ENCODE measurements at regions not wholly inside any gene's neighbourhood (a gene's known extent, or its start where the extent isn't known, plus 50 kb on each side); places are given as distances from the start of the nearest gene placed in this dataset.
"Not testable (repeated sequence)": the region's sequence is repeated elsewhere in the genome, so short reads cannot be mapped to it uniquely, and the experiment has no call there.

DNA sequence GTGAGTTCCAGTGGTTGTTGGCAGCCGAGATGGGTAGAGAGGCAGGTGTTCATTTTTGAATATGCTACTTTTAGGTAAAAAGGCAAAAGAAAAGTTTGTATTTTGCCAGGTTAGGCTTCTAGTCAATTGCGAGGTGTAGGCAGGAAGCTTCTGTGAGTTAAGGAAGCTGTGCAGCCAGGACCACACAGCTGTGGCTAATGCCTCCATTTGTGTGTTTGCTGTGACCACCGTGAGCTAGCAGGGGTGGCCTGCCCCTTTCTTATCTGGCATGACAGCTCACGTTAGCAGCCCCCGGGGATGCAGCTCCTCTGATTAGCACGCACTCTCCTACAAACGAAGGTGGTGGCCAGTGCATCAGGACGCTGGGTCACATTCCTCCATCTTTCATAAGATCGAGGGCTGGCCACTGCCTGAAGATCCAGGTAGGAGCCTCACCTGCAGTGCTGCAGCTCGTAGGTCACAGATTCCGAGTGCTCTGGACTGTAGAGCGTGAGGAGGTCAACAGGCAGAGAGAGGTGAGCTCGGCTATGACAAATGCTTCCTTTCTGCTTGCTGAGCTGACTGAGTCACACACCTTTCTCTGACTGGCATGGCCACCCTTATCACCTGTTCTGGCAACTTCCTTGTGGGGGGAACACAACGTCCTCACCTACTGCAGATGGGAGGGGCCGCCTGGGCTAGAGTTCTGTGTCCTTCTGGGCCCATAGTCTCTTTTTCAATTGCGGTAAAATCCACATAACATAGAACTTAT, 244.4 kb downstream of the HS3ST3B1 start:
- H3K4me1 Mint-ChIP-seq (ENCODE audit: low read depth): no peaks in the 10 kb centered on the region
- ATAC-seq (no peak), DNase-seq (no peak)
- H3K9me3 Mint-ChIP-seq: peaks cover 5% of the 10 kb centered on the region
- no peaks in the 10 kb centered on the region for H3K27me3 Mint-ChIP-seq (ENCODE audit: low read depth)
- H3K36me3 Mint-ChIP-seq (ENCODE audit: insufficient read depth): no peaks in the 10 kb centered on the region
- no peak overlapping the region for H3K4me3 Mint-ChIP-seq

GRCh38 chr17:14541714-14542113, 240.8 kb downstream of the HS3ST3B1 start:
- H3K9me3 Mint-ChIP-seq: peaks cover 9% of the 10 kb centered on the region
- no peak overlapping the region for H3K4me3 Mint-ChIP-seq
- ATAC-seq: no peak
- no peaks in the 10 kb centered on the region for H3K27me3 Mint-ChIP-seq (ENCODE audit: low read depth)
- DNase-seq: no peak
- H3K4me1 Mint-ChIP-seq (ENCODE audit: low read depth): no peaks in the 10 kb centered on the region
- H3K36me3 Mint-ChIP-seq (ENCODE audit: insufficient read depth): no peaks in the 10 kb centered on the region

DNA sequence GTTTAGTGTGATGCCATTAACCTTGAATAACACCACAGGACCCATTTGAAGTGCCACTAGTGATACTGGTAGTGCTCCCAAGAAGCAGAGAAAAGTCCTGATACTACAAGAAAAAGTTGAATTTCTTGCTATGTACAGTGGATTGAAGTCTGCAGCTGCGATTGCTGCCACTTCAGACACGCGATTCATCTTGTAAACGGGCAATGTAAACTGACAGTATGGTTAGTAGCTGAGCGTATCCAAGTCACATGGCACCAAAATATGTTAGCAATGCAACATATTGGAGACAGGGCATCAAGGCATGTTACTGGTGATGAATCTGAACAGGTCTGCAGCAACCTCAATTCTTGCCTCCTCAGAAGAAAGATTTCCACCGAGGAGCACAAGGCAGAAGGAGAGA, 238.9 kb downstream of the HS3ST3B1 start:
- no peak for DNase-seq
- Mint-ChIP-seq H3K27me3 (ENCODE audit: low read depth) (no peaks in the 10 kb centered on the region), H3K9me3 (peaks cover 9% of the 10 kb centered on the region), H3K36me3 (ENCODE audit: insufficient read depth) (no peaks in the 10 kb centered on the region), H3K4me1 (ENCODE audit: low read depth) (no peaks in the 10 kb centered on the region), H3K4me3 (no peak overlapping the region)
- no peak for ATAC-seq

GRCh38 chr17:14532242-14532641, 231.4 kb downstream of the HS3ST3B1 start:
- not testable (repeated sequence) for H3K4me1 Mint-ChIP-seq (ENCODE audit: low read depth); ATAC-seq; H3K36me3 Mint-ChIP-seq (ENCODE audit: insufficient read depth); DNase-seq; H3K4me3 Mint-ChIP-seq; H3K27me3 Mint-ChIP-seq (ENCODE audit: low read depth)
- peaks cover 32% of the 10 kb centered on the region for H3K9me3 Mint-ChIP-seq

GRCh38 chr17:14525551-14526455, 224.9 kb downstream of the HS3ST3B1 start:
- Mint-ChIP-seq H3K4me3 (no peak overlapping the region), H3K36me3 (ENCODE audit: insufficient read depth) (no peaks in the 10 kb centered on the region), H3K27me3 (ENCODE audit: low read depth) (no peaks in the 10 kb centered on the region), H3K4me1 (ENCODE audit: low read depth) (peaks cover 16% of the 10 kb centered on the region), H3K9me3 (peaks cover 1% of the 10 kb centered on the region)
- ATAC-seq: no peak
- DNase-seq: no peak

DNA sequence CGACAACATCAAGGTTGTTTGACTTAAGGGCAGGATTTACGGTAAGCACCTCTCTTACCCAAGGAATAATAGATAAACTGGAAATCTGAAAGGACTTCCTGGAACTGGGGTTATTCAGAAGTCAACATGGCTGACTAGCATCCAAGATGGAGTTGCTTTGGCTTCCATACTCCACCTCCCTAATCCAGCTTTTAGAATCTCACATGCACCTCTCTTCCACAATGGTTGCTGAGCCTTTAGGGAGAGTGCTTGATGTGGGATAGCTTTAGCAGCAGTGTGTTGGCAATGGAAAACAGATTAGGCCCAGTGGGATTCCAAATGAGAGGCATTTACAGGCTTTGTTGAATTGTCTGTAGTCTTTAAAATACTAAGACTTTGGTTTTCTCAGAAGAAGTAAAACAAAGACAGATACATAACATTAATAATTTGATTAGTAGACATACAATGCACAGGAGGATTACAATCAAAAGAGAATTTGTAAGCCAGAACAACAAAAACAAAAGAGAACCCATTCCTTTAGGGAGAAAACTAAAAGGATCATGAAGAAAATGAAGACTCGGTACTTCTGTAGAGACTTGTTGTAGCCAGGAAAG, 222.0 kb downstream of the HS3ST3B1 start:
- H3K36me3 Mint-ChIP-seq (ENCODE audit: insufficient read depth): no peaks in the 10 kb centered on the region
- H3K27me3 Mint-ChIP-seq (ENCODE audit: low read depth): no peaks in the 10 kb centered on the region
- ATAC-seq: no peak
- no peak overlapping the region for H3K4me3 Mint-ChIP-seq
- H3K9me3 Mint-ChIP-seq: no peaks in the 10 kb centered on the region
- peaks cover 16% of the 10 kb centered on the region for H3K4me1 Mint-ChIP-seq (ENCODE audit: low read depth)
- no peak for DNase-seq

DNA sequence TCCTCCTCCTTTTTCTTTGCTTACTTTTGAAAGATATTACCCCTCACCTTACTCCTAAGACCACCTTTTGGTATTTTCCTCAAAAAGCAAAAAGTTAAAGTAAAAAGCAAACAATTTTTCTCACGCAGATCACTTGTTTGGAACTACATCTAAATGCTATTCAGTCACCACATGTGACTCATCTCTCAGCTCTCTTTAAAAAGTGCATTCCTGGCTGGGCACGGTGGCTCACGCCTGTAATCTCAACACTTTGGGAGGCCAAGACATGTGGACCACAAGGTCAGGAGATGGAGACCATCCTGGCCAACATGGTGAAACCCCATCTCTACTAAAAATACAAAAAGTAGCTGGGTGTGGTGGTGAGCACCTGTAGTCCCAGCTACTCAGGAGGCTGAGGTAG, 218.0 kb downstream of the HS3ST3B1 start:
- not testable (repeated sequence) for H3K4me1 Mint-ChIP-seq (ENCODE audit: low read depth); ATAC-seq; H3K9me3 Mint-ChIP-seq; H3K27me3 Mint-ChIP-seq (ENCODE audit: low read depth); DNase-seq; H3K4me3 Mint-ChIP-seq; H3K36me3 Mint-ChIP-seq (ENCODE audit: insufficient read depth)

DNA sequence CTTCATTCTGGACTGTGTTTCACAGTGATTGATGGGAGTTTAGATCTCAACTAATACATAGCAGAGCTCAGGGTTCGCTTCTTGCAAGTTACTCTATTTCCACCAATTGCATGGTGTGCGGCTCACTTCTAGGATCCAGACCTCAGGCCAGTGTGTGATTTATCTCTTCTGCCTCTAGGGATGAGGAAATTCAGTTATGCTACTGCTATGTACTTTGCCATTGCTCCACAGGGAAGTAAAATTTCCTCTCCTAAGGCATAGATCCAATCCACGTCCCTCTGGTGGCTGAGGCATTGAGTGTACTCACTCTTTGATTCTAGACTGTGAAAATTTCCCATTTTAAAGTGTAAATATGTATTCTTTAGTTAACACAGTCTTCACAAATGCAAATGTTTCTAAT, 214.1 kb downstream of the HS3ST3B1 start:
- ATAC-seq: no peak
- no peaks in the 10 kb centered on the region for H3K36me3 Mint-ChIP-seq (ENCODE audit: insufficient read depth)
- H3K9me3 Mint-ChIP-seq: no peaks in the 10 kb centered on the region
- H3K4me3 Mint-ChIP-seq: no peak overlapping the region
- no peaks in the 10 kb centered on the region for H3K27me3 Mint-ChIP-seq (ENCODE audit: low read depth)
- no peak for DNase-seq
- no peaks in the 10 kb centered on the region for H3K4me1 Mint-ChIP-seq (ENCODE audit: low read depth)

DNA sequence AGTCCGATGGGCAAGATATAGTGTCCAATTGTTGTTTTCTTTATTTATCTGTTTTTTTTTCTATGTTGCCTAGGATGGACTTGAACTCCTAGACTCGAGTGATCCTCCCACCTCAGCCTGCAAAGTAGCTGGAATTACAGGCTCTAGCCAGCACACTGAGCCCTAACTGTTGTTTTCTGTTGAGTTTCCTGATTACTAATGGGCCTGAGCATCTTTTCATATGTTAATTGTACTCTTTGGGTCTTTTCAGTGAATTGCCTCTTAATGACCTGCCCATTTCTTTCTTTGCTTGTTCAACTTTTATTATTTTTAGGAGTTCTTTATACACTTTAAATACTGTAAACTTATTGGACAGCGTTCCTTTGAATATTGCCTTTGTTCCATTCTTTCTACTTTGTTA, 213.0 kb downstream of the HS3ST3B1 start:
- ATAC-seq: no peak
- Mint-ChIP-seq H3K4me1 (ENCODE audit: low read depth) (no peaks in the 10 kb centered on the region), H3K36me3 (ENCODE audit: insufficient read depth) (no peaks in the 10 kb centered on the region), H3K9me3 (no peaks in the 10 kb centered on the region), H3K4me3 (no peak overlapping the region), H3K27me3 (ENCODE audit: low read depth) (no peaks in the 10 kb centered on the region)
- no peak for DNase-seq

GRCh38 chr17:14510136-14510535, 209.3 kb downstream of the HS3ST3B1 start:
- Mint-ChIP-seq H3K4me1 (ENCODE audit: low read depth) (no peaks in the 10 kb centered on the region), H3K36me3 (ENCODE audit: insufficient read depth) (no peaks in the 10 kb centered on the region), H3K27me3 (ENCODE audit: low read depth) (no peaks in the 10 kb centered on the region), H3K9me3 (no peaks in the 10 kb centered on the region), H3K4me3 (no peak overlapping the region)
- DNase-seq (no peak), ATAC-seq (no peak)

GRCh38 chr17:14508156-14508555, 207.3 kb downstream of the HS3ST3B1 start:
- no peaks in the 10 kb centered on the region for H3K4me1 Mint-ChIP-seq (ENCODE audit: low read depth)
- no peaks in the 10 kb centered on the region for H3K27me3 Mint-ChIP-seq (ENCODE audit: low read depth)
- no peak overlapping the region for H3K4me3 Mint-ChIP-seq
- ATAC-seq: no peak
- DNase-seq: no peak
- H3K9me3 Mint-ChIP-seq: no peaks in the 10 kb centered on the region
- H3K36me3 Mint-ChIP-seq (ENCODE audit: insufficient read depth): no peaks in the 10 kb centered on the region

- Mint-ChIP-seq H3K27me3 (ENCODE audit: low read depth) (no peaks in the 10 kb centered on the region), H3K4me1 (ENCODE audit: low read depth) (no peaks in the 10 kb centered on the region), H3K36me3 (ENCODE audit: insufficient read depth) (no peaks in the 10 kb centered on the region), H3K4me3 (no peak overlapping the region), H3K9me3 (no peaks in the 10 kb centered on the region)
- ATAC-seq (no peak), DNase-seq (no peak)
These were observed 205.5 kb downstream of the HS3ST3B1 start for GRCh38 chr17:14506364-14506763.

DNA sequence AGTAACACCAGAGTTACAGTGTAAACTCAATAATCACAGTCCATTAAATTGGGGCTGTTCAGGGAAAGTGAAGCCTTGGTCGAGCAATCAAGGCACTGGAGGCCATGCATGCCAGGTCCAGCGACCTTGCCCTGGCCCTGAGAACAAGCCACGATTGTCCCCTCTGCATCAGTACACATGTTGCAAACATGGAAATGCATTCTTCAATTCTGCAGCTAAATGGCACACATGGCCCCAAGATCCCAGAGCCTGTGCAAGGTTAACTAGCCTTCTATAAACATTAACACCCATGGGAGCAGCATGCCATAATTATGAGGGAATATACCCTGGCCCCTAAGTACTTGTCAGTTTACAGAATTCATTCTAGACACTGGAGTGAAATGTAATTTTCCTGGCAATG, 204.7 kb downstream of the HS3ST3B1 start:
- H3K27me3 Mint-ChIP-seq (ENCODE audit: low read depth): no peaks in the 10 kb centered on the region
- H3K4me1 Mint-ChIP-seq (ENCODE audit: low read depth): no peaks in the 10 kb centered on the region
- no peak overlapping the region for H3K4me3 Mint-ChIP-seq
- no peaks in the 10 kb centered on the region for H3K36me3 Mint-ChIP-seq (ENCODE audit: insufficient read depth)
- ATAC-seq (no peak), DNase-seq (no peak)
- no peaks in the 10 kb centered on the region for H3K9me3 Mint-ChIP-seq

- no peaks in the 10 kb centered on the region for H3K27me3 Mint-ChIP-seq (ENCODE audit: low read depth)
- DNase-seq: no peak
- H3K4me3 Mint-ChIP-seq: no peak overlapping the region
- peaks cover 4% of the 10 kb centered on the region for H3K9me3 Mint-ChIP-seq
- no peaks in the 10 kb centered on the region for H3K36me3 Mint-ChIP-seq (ENCODE audit: insufficient read depth)
- ATAC-seq: no peak
- no peaks in the 10 kb centered on the region for H3K4me1 Mint-ChIP-seq (ENCODE audit: low read depth)
These were observed 199.1 kb downstream of the HS3ST3B1 start for GRCh38 chr17:14499976-14500375.

- no peak overlapping the region for H3K4me3 Mint-ChIP-seq
- H3K4me1 Mint-ChIP-seq (ENCODE audit: low read depth): no peaks in the 10 kb centered on the region
- no peaks in the 10 kb centered on the region for H3K27me3 Mint-ChIP-seq (ENCODE audit: low read depth)
- peaks cover 9% of the 10 kb centered on the region for H3K9me3 Mint-ChIP-seq
- ATAC-seq (no peak), DNase-seq (no peak)
- no peaks in the 10 kb centered on the region for H3K36me3 Mint-ChIP-seq (ENCODE audit: insufficient read depth)
These were observed 197.9 kb downstream of the HS3ST3B1 start for GRCh38 chr17:14498812-14499211.
